Peyer's patch (tissue), 4 donors: ENCODE measurements at regions not wholly inside any gene's neighbourhood (a gene's known extent, or its start where the extent isn't known, plus 50 kb on each side); places are given as distances from the start of the nearest gene placed in this dataset.
"Not testable (repeated sequence)": the region's sequence is repeated elsewhere in the genome, so short reads cannot be mapped to it uniquely, and the experiment has no call there.

Source experiments
- DNase-seq, 3 donors: peaks; one replicate each; pipeline ENCODE4 v3.0.0-alpha.2; 2017 to 2019
- H3K27ac ChIP-seq, 4 donors: fragments of 200-600 bp; sonication (generic); one replicate each; pipeline ENCODE4 v1.5.1; 2016 to 2019
- H3K27me3 ChIP-seq, 2 donors: fragments of 200-600 bp; sonication (generic); one replicate each; pipeline ENCODE4 v1.5.1; 2019
- H3K36me3 ChIP-seq, 3 donors: fragments of 200-600 bp; sonication (generic); one replicate each; pipeline ENCODE4 v1.5.1; 2016 to 2019
- H3K4me1 ChIP-seq, 4 donors: fragments of 200-600 bp; sonication (generic); one replicate each; pipeline ENCODE4 v1.5.1; 2016 to 2019
- H3K4me3 ChIP-seq, 4 donors: fragments of 200-600 bp; sonication (generic); 1 replicate in 3 of 4; 2 replicates in 1 of 4; pipeline ENCODE4 v1.5.1; 2016 to 2019; ENCODE audit warnings: mild to moderate bottlenecking in 1 of 4
- H3K9me3 ChIP-seq, 4 donors: fragments of 200-600 bp; sonication (generic); one replicate each; pipeline ENCODE4 v1.5.1; 2016 to 2019; ENCODE audit warnings: mild to moderate bottlenecking in 1 of 4
- CTCF ChIP-seq, 6 experiments: fragments of 450-650 bp in 4 of 6; fragments of 200-600 bp in 2 of 6; sonication (generic) in 1 of 6; IDR thresholded peaks; one replicate each; pipeline ENCODE4 v1.5.1; 2017 to 2019; ENCODE audit warnings: antibody characterized with exemption in 6 of 6, mild to moderate bottlenecking in 3 of 6, moderate library complexity in 1 of 6
- POLR2A ChIP-seq, 2 donors: fragments of 450-650 bp; IDR thresholded peaks; one replicate each; pipeline ENCODE4 v1.5.1; 2017; ENCODE audit warnings: antibody characterized with exemption in 2 of 2, mild to moderate bottlenecking in 2 of 2, moderate library complexity in 2 of 2

- Histone ChIP-seq H3K27ac (no peak overlapping the region), H3K36me3 (no peaks in the 10 kb centered on the region), H3K4me3 (no peak overlapping the region), H3K9me3 (no peaks in the 10 kb centered on the region), H3K27me3 (no peaks in the 10 kb centered on the region), H3K4me1 (no peaks in the 10 kb centered on the region)
- no peak for DNase-seq
- TF ChIP-seq POLR2A (IDR thresholded peaks at IDR 0.05) (no peak), CTCF (IDR thresholded peaks at IDR 0.05) (no peak)
These were observed 208.0 kb upstream of the ARRDC3 start for GRCh38 chr5:91591076-91591475.

GRCh38 chr5:91586232-91586631 is 203.1 kb upstream of the ARRDC3 start:
- Histone ChIP-seq H3K4me1 (no peaks in the 10 kb centered on the region), H3K9me3 (no peaks in the 10 kb centered on the region), H3K36me3 (no peaks in the 10 kb centered on the region), H3K27ac (no peak overlapping the region), H3K4me3 (no peak overlapping the region), H3K27me3 (no peaks in the 10 kb centered on the region)
- no peak for TF ChIP-seq POLR2A (IDR thresholded peaks at IDR 0.05)
- no peak for TF ChIP-seq CTCF (IDR thresholded peaks at IDR 0.05)
- DNase-seq: no peak

GRCh38 chr5:91584352-91584751 is 201.2 kb upstream of the ARRDC3 start:
- Histone ChIP-seq H3K36me3 (no peaks in the 10 kb centered on the region), H3K27me3 (no peaks in the 10 kb centered on the region), H3K9me3 (no peaks in the 10 kb centered on the region), H3K4me1 (no peaks in the 10 kb centered on the region), H3K27ac (no peak overlapping the region), H3K4me3 (no peak overlapping the region)
- DNase-seq: no peak
- TF ChIP-seq POLR2A (IDR thresholded peaks at IDR 0.05) (no peak), CTCF (IDR thresholded peaks at IDR 0.05) (no peak)

- DNase-seq, H3K27me3 ChIP-seq, H3K9me3 ChIP-seq, H3K36me3 ChIP-seq, H3K4me3 ChIP-seq, H3K27ac ChIP-seq, H3K4me1 ChIP-seq: not testable (repeated sequence)
These were observed 182.9 kb upstream of the ARRDC3 start for GRCh38 chr5:91566012-91566411.

GRCh38 chr5:91562922-91563321 is 179.8 kb upstream of the ARRDC3 start:
- Histone ChIP-seq H3K27me3 (no peaks in the 10 kb centered on the region), H3K4me1 (no peaks in the 10 kb centered on the region), H3K4me3 (no peak overlapping the region), H3K36me3 (no peaks in the 10 kb centered on the region), H3K27ac (no peak overlapping the region), H3K9me3 (peaks cover 0 to 9% (median 0%) of the 10 kb centered on the region in 4 donors)
- TF ChIP-seq POLR2A (IDR thresholded peaks at IDR 0.05): no peak
- no peak for DNase-seq

- Histone ChIP-seq H3K4me3 (no peak overlapping the region), H3K4me1 (no peaks in the 10 kb centered on the region), H3K9me3 (no peaks in the 10 kb centered on the region), H3K36me3 (no peaks in the 10 kb centered on the region), H3K27ac (no peak overlapping the region), H3K27me3 (no peaks in the 10 kb centered on the region)
- no peak for TF ChIP-seq CTCF (IDR thresholded peaks at IDR 0.05)
- TF ChIP-seq POLR2A (IDR thresholded peaks at IDR 0.05): no peak
- no peak for DNase-seq
These were observed 158.6 kb upstream of the ARRDC3 start for GRCh38 chr5:91541696-91542095.

GRCh38 chr5:91538179-91538578 is 155.1 kb upstream of the ARRDC3 start:
- no peaks in the 10 kb centered on the region for H3K27me3 ChIP-seq
- H3K36me3 ChIP-seq: no peaks in the 10 kb centered on the region
- H3K9me3 ChIP-seq: no peaks in the 10 kb centered on the region
- DNase-seq: no peak
- no peak for TF ChIP-seq POLR2A (IDR thresholded peaks at IDR 0.05)
- TF ChIP-seq CTCF (IDR thresholded peaks at IDR 0.05): no peak
- H3K27ac ChIP-seq: no peak overlapping the region
- H3K4me1 ChIP-seq: no peaks in the 10 kb centered on the region
- H3K4me3 ChIP-seq: no peak overlapping the region
